ENCODE measurements at regions not wholly inside any gene's neighbourhood (a gene's known extent, or its start where the extent isn't known, plus 50 kb on each side); places are given as distances from the start of the nearest gene placed in this dataset.

DNA sequence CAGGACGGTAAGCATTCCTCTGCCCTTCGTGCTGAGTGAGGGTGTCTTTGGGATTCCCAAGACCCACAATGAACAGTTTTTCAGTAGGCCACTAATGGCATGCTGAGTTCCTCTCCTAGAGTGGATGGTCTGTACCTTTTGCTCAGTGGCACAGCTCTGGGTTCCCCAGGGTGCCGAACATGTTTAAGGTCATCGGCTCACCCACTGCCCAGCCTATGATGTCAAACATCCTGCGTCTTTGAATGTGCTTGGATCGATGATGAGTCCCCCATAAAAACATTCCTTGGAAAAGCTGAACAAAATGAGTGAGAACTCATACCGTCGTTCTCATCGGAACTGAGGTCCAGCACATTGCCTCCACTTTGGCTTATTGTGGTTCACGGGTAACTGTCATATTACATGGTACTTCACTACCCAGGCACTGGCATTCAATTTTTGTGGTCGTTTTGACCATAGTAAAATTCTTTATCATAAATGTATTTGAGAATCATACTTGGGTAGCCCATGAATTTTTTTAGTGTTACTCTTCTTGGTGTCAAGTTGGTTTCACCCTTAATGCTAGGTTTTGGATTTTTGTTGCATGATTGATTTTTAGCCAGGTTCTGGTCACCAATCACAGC lies 118.2 kb downstream of the SNRPN start:
- no peak for DNase-seq (ENCODE audit: low spot score in 2 of 2)
- 90 to 91% methylated on average over 11 of the region's 11 CpGs for WGBS, 2 donors
- intact Hi-C loops (cut with DNase I; ENCODE audit: low total_unique reads): no loop called here
- no peak for TF ChIP-seq POLR2A (IDR thresholded peaks at IDR 0.05)
- TF ChIP-seq, protein P1, sequence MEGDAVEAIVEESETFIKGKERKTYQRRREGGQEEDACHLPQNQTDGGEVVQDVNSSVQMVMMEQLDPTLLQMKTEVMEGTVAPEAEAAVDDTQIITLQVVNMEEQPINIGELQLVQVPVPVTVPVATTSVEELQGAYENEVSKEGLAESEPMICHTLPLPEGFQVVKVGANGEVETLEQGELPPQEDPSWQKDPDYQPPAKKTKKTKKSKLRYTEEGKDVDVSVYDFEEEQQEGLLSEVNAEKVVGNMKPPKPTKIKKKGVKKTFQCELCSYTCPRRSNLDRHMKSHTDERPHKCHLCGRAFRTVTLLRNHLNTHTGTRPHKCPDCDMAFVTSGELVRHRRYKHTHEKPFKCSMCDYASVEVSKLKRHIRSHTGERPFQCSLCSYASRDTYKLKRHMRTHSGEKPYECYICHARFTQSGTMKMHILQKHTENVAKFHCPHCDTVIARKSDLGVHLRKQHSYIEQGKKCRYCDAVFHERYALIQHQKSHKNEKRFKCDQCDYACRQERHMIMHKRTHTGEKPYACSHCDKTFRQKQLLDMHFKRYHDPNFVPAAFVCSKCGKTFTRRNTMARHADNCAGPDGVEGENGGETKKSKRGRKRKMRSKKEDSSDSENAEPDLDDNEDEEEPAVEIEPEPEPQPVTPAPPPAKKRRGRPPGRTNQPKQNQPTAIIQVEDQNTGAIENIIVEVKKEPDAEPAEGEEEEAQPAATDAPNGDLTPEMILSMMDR (IDR thresholded peaks at IDR 0.05): no peak
- H3K4me3 ChIP-seq (ENCODE audit: low read depth, poor library complexity, severe bottlenecking): no peak overlapping the region

DNA sequence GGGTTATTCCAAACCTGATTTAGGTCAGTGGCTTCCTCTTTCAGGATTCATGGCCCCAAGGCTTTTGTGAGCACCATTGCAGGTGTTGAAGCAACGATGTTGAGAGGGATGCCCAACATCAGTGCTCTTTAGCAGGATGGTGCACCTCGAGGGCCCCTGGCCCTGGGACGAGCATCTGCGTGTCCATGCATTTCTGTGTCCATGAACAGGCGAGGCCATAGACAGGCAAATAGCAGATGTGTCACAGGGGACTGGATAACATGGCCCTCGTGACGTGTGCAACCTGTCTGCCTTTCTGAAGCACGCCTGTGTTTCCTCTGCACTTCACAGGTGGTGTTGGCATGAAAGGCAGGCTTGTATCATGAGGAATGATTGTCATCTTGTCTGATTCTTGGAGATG lies 132.3 kb downstream of the SNRPN start:
- DNase-seq (ENCODE audit: low spot score in 2 of 2): peak in 1 of 2 donors; percentile 63
- intact Hi-C loops (cut with DNase I; ENCODE audit: low total_unique reads): no loop called here
- H3K4me3 ChIP-seq (ENCODE audit: low read depth, poor library complexity, severe bottlenecking): no peak overlapping the region
- 78 to 82% methylated on average over 8 of the region's 8 CpGs for WGBS, 2 donors
- TF ChIP-seq, protein P1 (IDR thresholded peaks at IDR 0.05): no peak
- no peak for TF ChIP-seq POLR2A (IDR thresholded peaks at IDR 0.05)

DNA sequence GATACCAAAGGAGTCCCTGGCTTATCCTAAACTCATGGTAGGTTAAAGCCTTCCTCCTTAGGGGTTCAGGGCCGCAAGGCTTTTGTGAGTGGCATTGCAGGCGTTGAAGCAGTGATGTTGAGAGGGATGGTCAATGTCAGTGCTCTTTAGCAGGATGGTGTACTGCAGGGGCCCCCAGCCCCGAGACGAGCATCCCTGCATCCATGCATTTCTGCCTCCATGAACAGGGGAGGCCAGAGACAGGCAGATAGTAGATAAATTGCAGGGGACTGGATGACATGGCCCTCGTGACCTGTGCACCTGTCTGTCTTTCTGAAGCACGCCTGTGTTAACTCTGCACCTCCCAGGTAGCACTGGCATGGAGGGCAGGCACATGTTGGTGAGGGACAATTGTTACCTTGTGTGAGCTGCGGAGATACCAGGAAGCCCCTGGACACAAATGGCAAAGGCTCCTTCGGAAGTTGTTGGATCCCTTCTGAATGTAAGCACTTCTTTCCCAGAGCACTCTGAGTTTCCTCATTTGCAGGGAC lies 133.5 kb downstream of the SNRPN start:
- no peak overlapping the region for H3K4me3 ChIP-seq (ENCODE audit: low read depth, poor library complexity, severe bottlenecking)
- DNase-seq (ENCODE audit: low spot score in 2 of 2): peak in 1 of 2 donors; percentile 82

DNA sequence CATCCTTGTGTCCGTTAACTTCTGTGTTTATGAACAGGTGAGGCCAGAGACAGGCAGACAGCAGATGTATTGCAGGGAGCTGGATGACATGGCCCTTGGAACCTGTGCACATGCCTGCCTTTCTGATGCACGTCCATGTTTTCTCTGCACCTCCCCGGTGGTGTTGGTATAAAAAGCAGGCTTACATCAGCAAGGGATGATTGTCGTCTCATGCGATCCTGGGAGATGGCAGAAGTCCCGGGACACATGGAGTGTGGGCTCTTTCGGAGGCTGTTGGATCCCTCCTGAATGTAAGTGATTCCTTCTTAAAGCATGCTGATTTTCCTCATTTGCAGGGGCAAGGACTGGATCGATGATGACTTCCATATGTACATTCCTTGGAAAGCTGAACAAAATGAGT lies 134.8 kb downstream of the SNRPN start:
- intact Hi-C loops (cut with DNase I; ENCODE audit: low total_unique reads): no loop called here
- 89 to 90% methylated on average over 8 of the region's 8 CpGs for WGBS, 2 donors
- no peak overlapping the region for H3K4me3 ChIP-seq (ENCODE audit: low read depth, poor library complexity, severe bottlenecking)
- DNase-seq (ENCODE audit: low spot score in 2 of 2): peak in 1 of 2 donors; percentile 14
- TF ChIP-seq POLR2A (IDR thresholded peaks at IDR 0.05): no peak
- TF ChIP-seq, protein P1 (IDR thresholded peaks at IDR 0.05): no peak

More for the DNA sequence above, 133.5 kb downstream of the SNRPN start:
- TF ChIP-seq, protein P1 (IDR thresholded peaks at IDR 0.05): no peak
- TF ChIP-seq POLR2A (IDR thresholded peaks at IDR 0.05): no peak
- WGBS, 2 donors: 79 to 81% methylated on average over 8 of the region's 8 CpGs
- intact Hi-C loops (cut with DNase I; ENCODE audit: low total_unique reads): no loop called here

DNA sequence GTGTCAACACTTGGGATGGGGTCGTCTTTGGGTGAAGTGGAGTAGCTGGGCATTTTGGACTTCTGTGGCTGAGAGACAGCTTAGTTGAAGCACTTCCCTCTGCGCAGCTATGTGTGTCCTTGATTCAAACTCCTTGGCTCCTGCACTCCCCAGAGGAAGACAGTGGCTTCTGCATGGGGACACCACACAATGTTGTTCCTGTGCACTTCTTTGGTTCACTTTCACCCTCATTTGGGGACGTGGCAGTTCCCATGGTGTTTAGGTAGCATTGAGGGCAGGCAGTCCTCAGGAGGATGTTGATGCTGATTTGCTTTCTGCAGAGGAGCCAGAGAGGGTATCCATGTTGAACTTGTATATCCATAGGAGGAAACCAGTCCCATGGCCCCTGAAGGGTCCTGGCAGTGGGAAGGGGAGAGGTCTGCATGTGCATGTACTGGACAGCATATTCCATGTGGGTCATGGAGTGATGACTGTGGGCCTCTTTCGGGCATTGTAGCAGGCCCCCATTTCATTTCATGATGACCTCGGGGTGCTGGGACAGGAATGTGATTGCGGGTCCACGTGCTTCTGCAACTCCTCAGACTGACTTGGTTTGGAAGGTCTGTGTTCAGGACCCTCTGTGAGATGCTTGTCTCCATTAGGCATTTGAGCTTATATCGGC lies 135.4 kb downstream of the SNRPN start:
- H3K4me3 ChIP-seq (ENCODE audit: low read depth, poor library complexity, severe bottlenecking): no peak overlapping the region
- no peak for DNase-seq (ENCODE audit: low spot score in 2 of 2)
- intact Hi-C loops (cut with DNase I; ENCODE audit: low total_unique reads): no loop called here
- TF ChIP-seq, protein P1 (IDR thresholded peaks at IDR 0.05): no peak
- TF ChIP-seq POLR2A (IDR thresholded peaks at IDR 0.05): no peak
- WGBS, 2 donors: 79 to 80% methylated on average over 8 of the region's 8 CpGs
